ENCODE measurements at regions not wholly inside any gene's neighbourhood (a gene's known extent, or its start where the extent isn't known, plus 50 kb on each side); places are given as distances from the start of the nearest gene placed in this dataset.

- CTCF ChIA-PET = no interaction called here
- H3K27ac Mint-ChIP-seq (ENCODE audit: unreplicated experiment) = no peak overlapping the region
- POLR2A ChIA-PET = no interaction called here
- intact Hi-C loops (cut with micrococcal nuclease; ENCODE audit: unreplicated experiment) = no loop called here
- DNase-seq = no peak
- H3K9me3 ChIP-seq = peaks cover 5% of the 10 kb centered on the region; the same call in 1 of the 2 replicates
- no peaks in the 10 kb centered on the region for H3K27me3 ChIP-seq (replicated peaks; ENCODE audit: control insufficient read depth, insufficient read depth, low read length)
- no peaks in the 10 kb centered on the region for H3K4me1 Mint-ChIP-seq (ENCODE audit: low read depth, unreplicated experiment)
- H3K9me3 Mint-ChIP-seq (ENCODE audit: unreplicated experiment) = no peaks in the 10 kb centered on the region
- no peak for TF ChIP-seq CTCF (IDR thresholded peaks at IDR 0.05; ENCODE audit: insufficient read depth in 1 of 2, low read depth in 1 of 2, low read length in 1 of 2, severe bottlenecking in 1 of 2, unreplicated experiment in 1 of 2)
- peaks cover 5% of the 10 kb centered on the region; the same call in 1 of the 2 replicates for H3K4me1 ChIP-seq
- no peaks in the 10 kb centered on the region for H3K27me3 Mint-ChIP-seq (ENCODE audit: insufficient read depth, unreplicated experiment)
- H3K36me3 Mint-ChIP-seq (ENCODE audit: insufficient read depth, unreplicated experiment) = no peaks in the 10 kb centered on the region
- H3K4me3 ChIP-seq (ENCODE audit: low read depth, low read length) = no peak overlapping the region
- H3K4me3 Mint-ChIP-seq (ENCODE audit: unreplicated experiment) = no peak overlapping the region
- no peaks in the 10 kb centered on the region for H3K36me3 ChIP-seq (ENCODE audit: control insufficient read depth, insufficient read depth, low read length)
- no TSS peak for BruUV-seq (replicated peaks)
Observed at GRCh38 chr2:79272616-79273015, 113.1 kb upstream of the REG3A start.

- Mint-ChIP-seq H3K27me3 (ENCODE audit: insufficient read depth, unreplicated experiment) (no peaks in the 10 kb centered on the region), H3K4me3 (ENCODE audit: unreplicated experiment) (no peak overlapping the region), H3K4me1 (ENCODE audit: low read depth, unreplicated experiment) (no peaks in the 10 kb centered on the region), H3K36me3 (ENCODE audit: insufficient read depth, unreplicated experiment) (no peaks in the 10 kb centered on the region), H3K9me3 (ENCODE audit: unreplicated experiment) (no peaks in the 10 kb centered on the region), H3K27ac (ENCODE audit: unreplicated experiment) (no peak overlapping the region)
- Histone ChIP-seq H3K36me3 (ENCODE audit: control insufficient read depth, insufficient read depth, low read length) (no peaks in the 10 kb centered on the region), H3K27me3 (replicated peaks; ENCODE audit: control insufficient read depth, insufficient read depth, low read length) (no peaks in the 10 kb centered on the region), H3K9me3 (peaks cover 5% of the 10 kb centered on the region; the same call in 1 of the 2 replicates), H3K4me3 (ENCODE audit: low read depth, low read length) (no peak overlapping the region), H3K4me1 (peaks cover 5% of the 10 kb centered on the region; the same call in 1 of the 2 replicates)
- no peak for TF ChIP-seq CTCF (IDR thresholded peaks at IDR 0.05; ENCODE audit: insufficient read depth in 1 of 2, low read depth in 1 of 2, low read length in 1 of 2, severe bottlenecking in 1 of 2, unreplicated experiment in 1 of 2)
- POLR2A ChIA-PET = no interaction called here
- DNase-seq = peak; percentile 19 to 67
- CTCF ChIA-PET = interaction anchor here (0.9 kb wide), 1 partner anchor 36 kb away, joined by 3 read pairs; no protein-coding TSS in a partner anchor
- no TSS peak for BruUV-seq (replicated peaks)
- intact Hi-C loops (cut with micrococcal nuclease; ENCODE audit: unreplicated experiment) = no loop called here
Observed at GRCh38 chr2:79271456-79271855, 111.9 kb upstream of the REG3A start.

- Mint-ChIP-seq H3K27me3 (ENCODE audit: insufficient read depth, unreplicated experiment) (peaks cover 10% of the 10 kb centered on the region), H3K4me1 (ENCODE audit: low read depth, unreplicated experiment) (no peaks in the 10 kb centered on the region), H3K4me3 (ENCODE audit: unreplicated experiment) (no peak overlapping the region), H3K27ac (ENCODE audit: unreplicated experiment) (no peak overlapping the region), H3K36me3 (ENCODE audit: insufficient read depth, unreplicated experiment) (no peaks in the 10 kb centered on the region), H3K9me3 (ENCODE audit: unreplicated experiment) (no peaks in the 10 kb centered on the region)
- BruUV-seq (replicated peaks) = no TSS peak
- Histone ChIP-seq H3K27me3 (replicated peaks; ENCODE audit: control insufficient read depth, insufficient read depth, low read length) (no peaks in the 10 kb centered on the region), H3K4me1 (no peaks in the 10 kb centered on the region), H3K36me3 (ENCODE audit: control insufficient read depth, insufficient read depth, low read length) (no peaks in the 10 kb centered on the region), H3K4me3 (ENCODE audit: low read depth, low read length) (no peak overlapping the region), H3K9me3 (no peaks in the 10 kb centered on the region)
- CTCF ChIA-PET = no interaction called here
- POLR2A ChIA-PET = no interaction called here
- no peak for DNase-seq
- intact Hi-C loops (cut with micrococcal nuclease; ENCODE audit: unreplicated experiment) = no loop called here
- TF ChIP-seq CTCF (IDR thresholded peaks at IDR 0.05; ENCODE audit: insufficient read depth in 1 of 2, low read depth in 1 of 2, low read length in 1 of 2, severe bottlenecking in 1 of 2, unreplicated experiment in 1 of 2) = no peak
Observed at GRCh38 chr2:79260848-79261247, 101.3 kb upstream of the REG3A start.
